GM10266 (cell line): ENCODE measurements at regions not wholly inside any gene's neighbourhood (a gene's known extent, or its start where the extent isn't known, plus 50 kb on each side); places are given as distances from the start of the nearest gene placed in this dataset.
"Not testable (repeated sequence)": the region's sequence is repeated elsewhere in the genome, so short reads cannot be mapped to it uniquely, and the experiment has no call there.

Experiments
- DNase-seq: peaks from one replicate; pipeline ENCODE4 v3.0.0; 2012; ENCODE audit errors: extremely low spot score
- TF ChIP-seq, protein P1 (sequence below): IDR thresholded peaks from 2 replicates; pipeline ENCODE4 v1.5.1; 2012; ENCODE audit warnings: mild to moderate bottlenecking, low read depth; ENCODE audit not compliant: control insufficient read depth, insufficient read depth; ENCODE audit errors: missing control alignments

DNA sequence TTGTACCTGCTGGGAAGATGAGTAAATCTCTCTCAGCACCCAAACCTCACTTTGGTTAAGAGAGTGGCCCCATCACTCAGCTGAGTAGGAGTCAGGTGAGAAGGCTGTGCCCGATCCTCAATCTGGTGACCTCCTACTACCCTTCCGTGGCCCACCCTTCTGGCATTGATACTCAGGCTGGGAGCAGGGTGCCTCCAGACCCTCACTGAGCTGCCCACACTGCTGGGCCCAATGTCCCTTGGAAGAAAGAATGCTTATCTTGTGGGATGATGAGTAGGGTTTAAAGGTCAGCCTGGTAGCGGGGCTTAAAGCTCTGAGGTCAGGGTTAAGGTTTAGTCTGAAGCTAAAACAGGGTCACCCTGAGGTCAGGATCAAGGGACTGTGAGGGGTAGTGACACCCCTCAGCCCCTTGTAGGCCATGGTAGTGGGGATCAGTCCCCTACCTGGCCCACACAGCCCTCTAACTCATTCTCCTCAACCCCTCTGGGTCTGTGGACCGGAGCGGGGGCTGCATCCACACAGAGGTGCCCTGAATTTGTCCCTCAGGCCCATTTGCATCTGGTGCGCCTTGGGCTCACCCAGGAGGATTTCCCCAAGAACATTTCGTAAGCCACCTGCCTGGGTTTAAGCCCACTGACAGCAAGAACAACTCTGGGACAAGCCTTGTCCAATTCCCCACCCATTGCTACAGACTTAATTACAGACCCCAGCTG, 123.8 kb downstream of the CYP26B1 start:
- no peak for DNase-seq
- TF ChIP-seq, protein P1, sequence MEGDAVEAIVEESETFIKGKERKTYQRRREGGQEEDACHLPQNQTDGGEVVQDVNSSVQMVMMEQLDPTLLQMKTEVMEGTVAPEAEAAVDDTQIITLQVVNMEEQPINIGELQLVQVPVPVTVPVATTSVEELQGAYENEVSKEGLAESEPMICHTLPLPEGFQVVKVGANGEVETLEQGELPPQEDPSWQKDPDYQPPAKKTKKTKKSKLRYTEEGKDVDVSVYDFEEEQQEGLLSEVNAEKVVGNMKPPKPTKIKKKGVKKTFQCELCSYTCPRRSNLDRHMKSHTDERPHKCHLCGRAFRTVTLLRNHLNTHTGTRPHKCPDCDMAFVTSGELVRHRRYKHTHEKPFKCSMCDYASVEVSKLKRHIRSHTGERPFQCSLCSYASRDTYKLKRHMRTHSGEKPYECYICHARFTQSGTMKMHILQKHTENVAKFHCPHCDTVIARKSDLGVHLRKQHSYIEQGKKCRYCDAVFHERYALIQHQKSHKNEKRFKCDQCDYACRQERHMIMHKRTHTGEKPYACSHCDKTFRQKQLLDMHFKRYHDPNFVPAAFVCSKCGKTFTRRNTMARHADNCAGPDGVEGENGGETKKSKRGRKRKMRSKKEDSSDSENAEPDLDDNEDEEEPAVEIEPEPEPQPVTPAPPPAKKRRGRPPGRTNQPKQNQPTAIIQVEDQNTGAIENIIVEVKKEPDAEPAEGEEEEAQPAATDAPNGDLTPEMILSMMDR: no peak

DNA sequence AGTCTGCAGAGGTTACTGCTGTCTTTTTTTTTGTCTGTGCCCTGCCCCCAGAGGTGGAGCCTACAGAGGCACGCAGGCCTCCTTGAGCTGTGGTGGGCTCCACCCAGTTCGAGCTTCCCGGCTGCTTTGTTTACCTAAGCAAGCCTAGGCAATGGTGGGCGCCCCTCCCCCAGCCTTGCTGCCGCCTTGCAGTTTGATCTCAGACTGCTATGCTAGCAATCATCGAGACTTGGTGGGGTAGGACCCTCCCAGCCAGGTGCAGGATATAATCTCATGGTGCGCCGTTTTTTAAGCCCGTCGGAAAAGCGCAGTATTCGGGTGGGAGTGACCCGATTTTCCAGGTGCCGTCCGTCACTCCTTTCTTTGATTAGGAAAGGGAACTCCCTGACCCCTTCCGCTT, 126.3 kb downstream of the CYP26B1 start:
- not testable (repeated sequence) for DNase-seq

DNA sequence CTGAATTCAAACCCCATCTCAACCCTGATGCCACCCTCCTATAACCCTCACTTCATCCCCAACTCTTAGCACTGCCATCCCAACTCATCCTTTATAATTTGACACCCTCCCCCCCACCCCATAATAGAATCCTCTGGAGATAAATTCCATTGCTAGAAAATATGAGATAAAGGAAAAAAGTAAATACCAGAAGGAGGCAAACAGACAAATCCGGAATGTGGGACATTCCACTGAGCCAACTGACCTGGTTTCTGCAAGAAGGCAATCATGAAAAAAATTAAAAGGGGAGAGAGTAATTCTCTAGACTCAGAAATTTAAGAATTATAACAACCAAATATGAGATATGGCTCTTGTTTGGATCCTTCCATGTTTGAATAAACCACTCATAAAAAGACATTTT, 132.4 kb downstream of the CYP26B1 start:
- DNase-seq: no peak
- TF ChIP-seq, protein P1: no peak

DNA sequence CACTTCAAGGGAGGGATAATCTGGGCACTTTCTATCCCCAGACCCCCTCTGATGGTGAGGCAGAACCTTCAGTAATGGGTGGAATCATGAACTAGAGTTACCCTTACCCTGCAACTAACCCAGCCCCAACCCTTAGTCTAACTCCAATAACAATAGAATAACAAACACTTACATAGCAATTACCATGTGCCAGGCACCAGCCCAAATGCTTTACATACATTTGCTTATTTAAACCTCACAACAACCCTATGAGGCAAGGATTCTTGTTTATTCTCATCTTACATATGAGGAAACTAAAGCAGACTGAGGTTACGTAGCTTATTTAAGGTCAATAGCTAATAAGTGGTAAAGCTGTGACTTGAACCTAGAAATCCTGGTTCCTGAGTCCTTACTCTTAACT, 132.8 kb downstream of the CYP26B1 start:
- TF ChIP-seq, protein P1: no peak
- DNase-seq: no peak

DNA sequence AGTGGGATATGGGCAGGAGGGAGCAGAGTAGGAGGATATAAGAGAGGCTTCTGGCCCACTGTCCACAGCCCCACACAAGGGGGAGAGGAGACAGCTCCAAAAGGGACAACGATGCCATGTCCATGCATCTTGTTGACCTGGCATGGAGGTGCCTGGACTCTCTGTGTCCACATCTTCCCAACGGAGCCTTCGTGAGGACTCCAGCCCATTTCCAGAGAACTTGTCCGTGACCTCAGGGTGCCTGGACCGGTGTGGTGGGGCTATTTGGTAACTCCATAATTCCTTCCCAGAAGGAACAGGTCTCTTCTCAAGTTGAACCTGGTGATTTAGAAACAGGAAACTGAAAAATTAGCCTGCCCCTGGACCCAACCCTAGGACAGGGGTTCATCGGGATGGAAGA, 133.9 kb downstream of the CYP26B1 start:
- no peak for DNase-seq
- TF ChIP-seq, protein P1: no peak

DNA sequence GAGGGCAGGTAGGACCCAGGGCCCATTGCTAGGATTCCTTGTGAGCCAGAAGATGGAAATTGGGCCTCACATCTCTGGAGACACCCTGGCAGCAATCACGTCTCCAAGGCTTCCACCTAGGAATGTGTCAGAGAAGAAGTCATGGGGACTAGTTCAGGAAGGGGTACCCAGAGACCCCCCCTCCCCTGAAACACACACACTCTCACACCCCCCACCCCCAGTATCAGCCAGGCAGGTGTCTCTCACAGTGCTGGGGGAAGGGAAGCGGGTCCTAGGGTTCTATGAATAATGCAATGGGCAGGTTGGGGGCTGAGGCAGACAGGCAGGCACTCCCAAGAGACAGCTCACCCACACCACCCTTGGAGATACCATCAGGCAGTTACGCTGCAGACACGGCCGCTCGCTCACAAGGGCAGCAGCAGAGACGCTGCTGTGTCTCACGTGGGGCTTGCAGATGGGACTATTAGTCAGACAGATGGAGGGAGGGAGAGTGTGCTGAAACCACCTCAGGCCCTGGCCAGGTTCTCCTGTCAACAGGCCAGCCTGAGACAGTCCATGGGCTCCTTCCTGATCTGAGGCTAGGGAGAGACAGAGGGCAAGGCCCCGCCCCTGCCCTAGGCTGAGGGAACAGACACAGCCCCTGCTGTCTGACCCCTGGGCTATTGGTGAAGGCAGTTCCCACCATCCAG, 134.6 kb downstream of the CYP26B1 start:
- TF ChIP-seq, protein P1: no peak
- DNase-seq: no peak

DNA sequence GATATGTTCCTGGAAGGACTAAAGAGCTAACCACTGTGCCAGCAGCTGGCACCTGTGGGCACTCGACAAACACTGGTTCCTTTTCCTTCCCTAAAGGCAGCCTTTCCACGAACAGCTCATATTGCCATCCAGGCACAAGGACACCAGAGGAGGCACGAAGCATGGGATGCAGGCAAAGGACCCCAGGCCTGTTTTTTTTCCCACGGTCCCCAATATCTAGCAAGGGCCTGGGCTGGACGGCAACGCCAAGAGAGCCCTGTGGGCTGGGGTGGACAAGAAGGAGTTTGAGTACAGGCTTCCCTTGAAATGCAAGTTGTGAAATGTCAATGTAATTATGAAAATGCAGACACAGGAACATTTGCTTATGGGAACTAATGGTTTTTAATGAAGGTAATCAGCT, 135.9 kb downstream of the CYP26B1 start:
- DNase-seq: no peak
- TF ChIP-seq, protein P1: no peak

DNA sequence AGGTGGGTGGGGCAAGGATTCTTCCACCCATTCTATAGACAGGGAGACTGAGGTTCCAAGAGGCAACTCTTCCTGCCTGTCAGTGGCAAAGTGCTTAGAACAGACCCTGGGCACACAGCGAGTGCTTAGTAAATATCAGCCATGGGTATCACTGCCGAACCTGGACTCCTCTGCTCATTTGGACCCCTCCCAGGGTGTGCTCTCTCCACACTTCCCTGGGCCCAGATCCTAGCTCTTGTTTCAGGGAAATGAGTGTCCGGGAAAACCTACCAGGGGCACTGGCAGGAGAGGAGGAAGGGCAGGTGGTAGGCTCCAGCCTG, 136.3 kb downstream of the CYP26B1 start:
- DNase-seq: no peak
- TF ChIP-seq, protein P1: no peak
